Fibroblast of lung (primary cell): ENCODE measurements at regions not wholly inside any gene's neighbourhood (a gene's known extent, or its start where the extent isn't known, plus 50 kb on each side); places are given as distances from the start of the nearest gene placed in this dataset.

Source experiments
- DNase-seq, 2 donors: peaks; one replicate each; pipeline versions ENCODE4 v3.0.0 to v3.0.0-alpha.2; 2010; ENCODE audit warnings: low read depth in 2 of 2
- H2AFZ ChIP-seq: 2 replicates; pipeline ENCODE4 v1.5.1; 2012; ENCODE audit warnings: low read length, control low read depth, inconsistent platforms
- H3K27ac ChIP-seq: 2 replicates; pipeline ENCODE4 v1.5.1; 2011; ENCODE audit warnings: low read length, control low read depth; ENCODE audit not compliant: insufficient read depth
- H3K27me3 ChIP-seq: 2 replicates; pipeline ENCODE4 v1.5.1; 2011; ENCODE audit warnings: mild to moderate bottlenecking, low read length; ENCODE audit not compliant: control insufficient read depth, insufficient read depth
- H3K36me3 ChIP-seq: 2 replicates; pipeline ENCODE4 v1.5.1; 2011; ENCODE audit warnings: low read length; ENCODE audit not compliant: control insufficient read depth, insufficient read depth
- H3K4me1 ChIP-seq: 2 replicates; pipeline ENCODE4 v1.5.1; 2011; ENCODE audit warnings: low read length; ENCODE audit not compliant: control insufficient read depth, insufficient read depth; ENCODE audit errors: extremely low read depth
- H3K4me2 ChIP-seq: 2 replicates; pipeline ENCODE4 v1.5.1; 2011; ENCODE audit warnings: low read length, control low read depth; ENCODE audit not compliant: insufficient read depth; ENCODE audit errors: extremely low read depth
- H3K4me3 ChIP-seq, 4 experiments: fragments of 200-600 bp in 1 of 4; sonication (generic) in 1 of 4; replicated peaks in 1 of 4; 2 replicates each; pipeline ENCODE4 v1.5.1; 2011 to 2016; ENCODE audit warnings: low read length in 4 of 4, low read depth in 3 of 4, mild to moderate bottlenecking in 3 of 4, control low read depth in 2 of 4, inconsistent platforms in 1 of 4, mixed read lengths in 1 of 4; ENCODE audit not compliant: insufficient read depth in 1 of 4; ENCODE audit errors: control extremely low read depth in 1 of 4
- H3K79me2 ChIP-seq: 2 replicates; pipeline ENCODE4 v1.5.1; 2012; ENCODE audit warnings: mild to moderate bottlenecking, low read length, inconsistent platforms; ENCODE audit not compliant: control insufficient read depth, insufficient read depth
- H3K9ac ChIP-seq: 2 replicates; pipeline ENCODE4 v1.5.1; 2011; ENCODE audit warnings: mild to moderate bottlenecking, low read length, control low read depth; ENCODE audit not compliant: insufficient read depth
- H3K9me3 ChIP-seq: 2 replicates; pipeline ENCODE4 v1.5.1; 2012; ENCODE audit warnings: low read depth, low read length; ENCODE audit not compliant: control insufficient read depth, insufficient read depth
- H4K20me1 ChIP-seq: 2 replicates; pipeline ENCODE4 v1.5.1; 2011; ENCODE audit warnings: low read length; ENCODE audit not compliant: control insufficient read depth, insufficient read depth; ENCODE audit errors: extremely low read depth
- CTCF ChIP-seq, 2 donors: IDR thresholded peaks in 1 of 2; conservative IDR thresholded peaks in 1 of 2; 1 replicate in 1 of 2; 2 replicates in 1 of 2; pipeline ENCODE4 v1.5.1; 2011 to 2012; ENCODE audit warnings: low read length in 2 of 2, control low read depth in 1 of 2, inconsistent platforms in 1 of 2, low read depth in 1 of 2, mild to moderate bottlenecking in 1 of 2
- EZH2 ChIP-seq: IDR thresholded peaks from 2 replicates; pipeline ENCODE4 v1.5.1; 2012; ENCODE audit warnings: low read length, control low read depth, mild to moderate bottlenecking; ENCODE audit errors: missing control alignments

GRCh38 chr14:85858634-85859033 lies 328.7 kb downstream of the FLRT2 start:
- DNase-seq = no peak
- Histone ChIP-seq H3K9ac (no peak overlapping the region), H3K4me2 (no peak overlapping the region), H3K9me3 (no peaks in the 10 kb centered on the region), H3K27ac (no peak overlapping the region), H3K36me3 (no peaks in the 10 kb centered on the region), H3K4me3 (no peak overlapping the region), H3K27me3 (no peaks in the 10 kb centered on the region), H4K20me1 (no peaks in the 10 kb centered on the region), H3K4me1 (no peaks in the 10 kb centered on the region), H2AFZ (no peak overlapping the region), H3K79me2 (no peaks in the 10 kb centered on the region)
- TF ChIP-seq CTCF (conservative IDR thresholded peaks at IDR 0.05 in 1 of 2, IDR thresholded peaks at IDR 0.05 in 1 of 2; ENCODE audit: low read depth in 1 of 2, low read length in 2 of 2) (no peak), EZH2 (no peak)

GRCh38 chr14:85856430-85856829 lies 326.5 kb downstream of the FLRT2 start:
- Histone ChIP-seq H3K36me3 (no peaks in the 10 kb centered on the region), H3K27me3 (no peaks in the 10 kb centered on the region), H3K27ac (no peak overlapping the region), H3K4me1 (no peaks in the 10 kb centered on the region), H3K9ac (no peak overlapping the region), H2AFZ (no peak overlapping the region), H3K9me3 (no peaks in the 10 kb centered on the region), H3K4me2 (no peak overlapping the region), H4K20me1 (no peaks in the 10 kb centered on the region), H3K4me3 (no peak overlapping the region), H3K79me2 (no peaks in the 10 kb centered on the region)
- TF ChIP-seq EZH2 (no peak), CTCF (conservative IDR thresholded peaks at IDR 0.05 in 1 of 2, IDR thresholded peaks at IDR 0.05 in 1 of 2; ENCODE audit: low read depth in 1 of 2, low read length in 2 of 2) (peak in 1 of 2 donors; percentile 44)
- DNase-seq = peak in 1 of 2 donors; percentile 5

GRCh38 chr14:85853996-85854526 lies 324.1 kb downstream of the FLRT2 start:
- Histone ChIP-seq H3K79me2 (no peaks in the 10 kb centered on the region), H3K4me2 (no peak overlapping the region), H3K4me1 (no peaks in the 10 kb centered on the region), H4K20me1 (no peaks in the 10 kb centered on the region), H3K9ac (no peak overlapping the region), H3K27me3 (no peaks in the 10 kb centered on the region), H3K4me3 (no peak overlapping the region), H3K27ac (no peak overlapping the region), H2AFZ (no peak overlapping the region), H3K36me3 (no peaks in the 10 kb centered on the region), H3K9me3 (no peaks in the 10 kb centered on the region)
- DNase-seq = peak in 1 of 2 donors; percentile 41
- TF ChIP-seq CTCF (conservative IDR thresholded peaks at IDR 0.05 in 1 of 2, IDR thresholded peaks at IDR 0.05 in 1 of 2; ENCODE audit: low read depth in 1 of 2, low read length in 2 of 2) (no peak), EZH2 (no peak)
